HG03135 (cell line): ENCODE measurements at regions not wholly inside any gene's neighbourhood (a gene's known extent, or its start where the extent isn't known, plus 50 kb on each side); places are given as distances from the start of the nearest gene placed in this dataset.
"Not testable (repeated sequence)": the region's sequence is repeated elsewhere in the genome, so short reads cannot be mapped to it uniquely, and the experiment has no call there.

Source experiments
- ATAC-seq: cut with Tn5 transposase; IDR thresholded peaks from one replicate; pipeline ENCODE4 v1.9.1; 2021; ENCODE audit warnings: mild to moderate bottlenecking, moderate library complexity; ENCODE audit not compliant: unreplicated experiment

DNA sequence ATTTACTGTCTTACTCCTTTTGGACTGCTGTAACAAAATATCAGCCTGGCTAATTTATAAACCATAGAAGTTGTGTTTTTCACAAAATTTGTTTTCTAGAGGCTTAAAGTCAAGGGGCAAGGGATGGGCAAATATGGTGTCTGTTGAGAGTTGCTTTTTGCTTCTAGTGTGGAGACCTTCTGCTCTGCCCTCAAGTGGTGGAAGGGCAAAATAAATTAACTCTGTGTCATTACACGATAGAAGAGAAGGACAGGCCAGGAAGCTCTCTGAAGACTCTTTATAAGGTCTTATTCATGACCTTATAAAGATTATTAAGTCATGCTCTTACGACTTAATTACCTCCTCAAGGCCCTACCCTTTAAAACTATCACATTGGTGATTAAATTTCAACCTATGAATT lies 181.2 kb upstream of the LRATD1 start:
- no peak for ATAC-seq

DNA sequence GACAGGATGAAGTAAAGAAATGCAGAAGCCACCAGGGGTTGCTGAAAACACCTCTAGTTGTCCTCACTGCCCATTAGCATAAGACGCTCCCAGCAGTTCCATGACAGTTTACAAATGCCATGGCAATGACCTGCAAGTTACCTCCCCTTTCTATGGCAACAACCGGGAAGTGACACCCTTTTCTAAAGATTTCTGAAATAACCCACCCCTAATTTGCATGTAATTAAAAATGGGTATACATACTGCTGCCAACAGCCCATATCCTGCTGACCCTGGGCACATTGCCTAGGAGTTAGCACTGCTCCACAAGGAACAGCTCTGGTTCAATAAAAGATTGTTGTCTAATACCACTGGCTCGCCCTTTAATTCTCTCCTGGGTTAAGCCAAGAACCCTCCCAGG lies 178.3 kb upstream of the LRATD1 start:
- ATAC-seq: no peak

DNA sequence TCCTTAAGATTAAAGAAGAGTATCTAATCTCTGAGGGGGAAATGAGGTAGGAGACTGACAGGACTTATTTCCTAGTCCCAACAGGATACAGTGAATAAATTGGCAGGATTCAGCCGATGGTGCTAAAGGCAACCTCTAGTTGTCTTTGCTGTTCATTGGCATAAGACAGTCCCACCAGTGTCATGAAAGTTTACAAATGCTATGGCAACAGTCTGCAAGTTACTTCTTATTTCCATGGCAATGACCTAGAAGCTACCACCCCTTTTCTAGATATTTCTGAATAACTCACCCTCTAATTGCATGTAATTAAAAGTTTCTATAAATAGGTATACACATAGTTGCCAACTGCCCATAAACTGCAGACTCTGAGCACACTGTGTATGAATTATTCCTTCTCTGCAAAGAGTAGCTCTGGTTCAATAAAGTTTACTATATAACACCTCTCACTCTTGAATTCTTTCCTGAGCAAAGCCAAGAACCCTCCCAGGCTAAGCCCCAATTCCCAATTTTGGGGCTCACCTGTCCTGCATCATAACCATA lies 172.7 kb upstream of the LRATD1 start:
- no peak for ATAC-seq

DNA sequence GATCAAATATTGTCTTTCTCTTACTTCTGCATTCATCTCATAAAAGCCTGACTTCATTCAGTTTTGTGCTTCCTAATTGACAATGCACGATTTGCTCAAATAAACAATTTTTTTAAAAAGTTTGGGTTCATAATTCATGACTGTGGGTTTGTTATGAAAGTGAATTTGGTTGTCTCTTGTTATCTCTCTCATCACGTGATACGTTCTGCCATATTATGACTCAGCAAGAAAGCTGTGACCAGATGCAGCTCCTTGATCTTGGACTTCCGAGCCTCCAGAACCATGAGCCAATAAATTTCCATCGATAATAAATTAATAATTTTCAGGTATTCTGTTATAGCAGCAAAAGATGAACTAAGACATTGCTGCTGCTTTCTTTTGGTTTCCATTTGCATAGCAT lies 156.5 kb upstream of the LRATD1 start:
- no peak for ATAC-seq

DNA sequence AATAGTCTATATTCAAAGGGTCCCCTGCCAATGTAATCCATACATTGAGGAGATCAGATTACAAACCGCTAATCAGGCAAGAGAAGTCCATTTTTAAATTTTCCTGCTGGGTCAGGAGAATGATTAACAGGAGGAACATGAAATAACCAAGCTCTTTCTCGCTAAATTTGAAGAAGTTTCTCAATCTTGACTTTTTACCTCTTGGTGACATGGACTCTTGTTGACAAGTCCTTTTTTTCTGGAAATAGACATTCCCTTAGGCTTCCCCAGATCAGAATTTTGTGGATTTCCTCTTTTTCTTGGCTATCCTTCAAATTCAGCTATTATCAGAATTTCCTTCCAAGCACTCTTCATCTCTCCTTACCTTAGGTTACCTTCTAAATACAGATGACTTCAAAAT lies 153.0 kb upstream of the LRATD1 start:
- no peak for ATAC-seq

DNA sequence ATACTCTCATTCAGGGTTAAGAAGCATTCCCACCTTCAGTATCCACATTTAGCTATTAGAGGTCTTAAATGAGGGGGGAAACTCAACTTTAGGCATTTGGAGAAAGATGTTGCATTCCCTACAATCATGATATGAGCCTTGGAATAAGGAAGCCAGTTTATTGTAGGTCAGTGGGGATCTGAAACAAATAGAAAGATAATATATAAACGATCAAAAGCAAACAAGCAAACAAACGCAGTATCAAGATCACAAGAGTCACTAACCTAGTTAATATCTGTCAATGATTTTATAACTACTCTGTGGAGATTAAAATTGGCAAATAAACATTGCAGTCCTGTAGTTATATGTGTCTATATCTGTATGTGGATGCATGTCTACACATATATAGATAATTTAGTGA lies 152.4 kb upstream of the LRATD1 start:
- no peak for ATAC-seq

DNA sequence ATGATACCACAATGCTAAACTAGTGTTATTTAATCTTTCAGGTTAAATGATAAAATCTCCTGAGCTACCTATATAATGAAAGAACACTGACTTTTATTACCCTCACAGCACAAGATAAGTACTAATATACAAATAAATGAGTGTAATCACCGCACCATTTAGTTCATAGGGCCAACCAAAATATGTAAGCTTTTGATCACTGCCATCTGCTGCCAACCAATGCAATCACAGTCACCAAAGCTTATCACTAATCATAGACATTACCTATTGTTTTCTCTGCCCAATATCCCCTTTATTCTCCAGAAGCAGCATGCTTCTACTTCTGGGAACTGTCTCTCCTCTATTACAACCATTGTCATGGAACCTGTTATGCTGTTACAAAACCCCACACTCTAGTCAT lies 151.6 kb upstream of the LRATD1 start:
- no peak for ATAC-seq

DNA sequence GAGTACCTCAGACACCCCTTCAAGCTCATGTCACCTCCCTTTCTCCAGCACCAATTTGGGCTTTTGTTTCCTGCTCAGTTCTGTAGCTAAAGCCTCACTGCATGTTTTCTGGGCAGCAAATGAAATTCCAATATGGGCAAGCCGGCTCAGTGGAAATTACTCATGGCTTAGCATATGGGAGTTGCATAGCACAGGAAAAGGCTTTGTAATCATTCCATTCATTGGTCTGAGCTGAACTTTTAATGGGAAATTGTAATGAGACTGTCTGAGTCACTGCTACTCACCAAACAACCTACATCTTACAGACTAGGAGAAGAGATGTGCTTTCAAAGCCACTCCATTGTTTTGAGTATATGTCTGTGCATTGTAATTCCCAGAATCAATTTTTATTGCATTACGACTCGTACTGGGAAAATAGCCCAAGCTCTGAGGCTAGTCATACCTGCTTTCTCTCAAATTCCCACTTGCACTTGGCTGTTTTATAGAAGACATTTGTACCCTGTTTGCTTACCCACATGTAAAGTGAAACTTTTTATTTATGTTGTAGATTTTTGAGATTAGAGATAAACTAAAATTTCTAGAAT lies 139.5 kb upstream of the LRATD1 start:
- ATAC-seq: no peak

DNA sequence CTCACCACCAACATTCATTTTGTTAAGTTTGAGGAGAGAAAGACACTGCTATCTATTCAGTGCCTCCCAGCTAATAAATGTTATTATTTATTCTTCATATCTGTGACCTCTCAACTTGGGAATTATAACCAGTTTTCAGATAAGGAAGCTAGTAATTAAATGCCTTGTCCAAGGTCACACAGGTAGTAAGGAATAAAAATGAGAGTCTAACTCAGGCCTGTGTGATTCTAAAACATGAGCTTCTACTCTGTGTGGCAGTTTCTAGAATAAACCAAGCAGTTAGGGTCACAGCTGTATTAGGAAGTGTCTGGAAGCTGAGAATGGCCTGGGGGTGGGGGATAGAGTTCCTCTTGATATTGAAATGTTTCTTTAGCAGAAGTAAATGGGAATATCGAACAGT lies 137.8 kb upstream of the LRATD1 start:
- ATAC-seq: no peak

DNA sequence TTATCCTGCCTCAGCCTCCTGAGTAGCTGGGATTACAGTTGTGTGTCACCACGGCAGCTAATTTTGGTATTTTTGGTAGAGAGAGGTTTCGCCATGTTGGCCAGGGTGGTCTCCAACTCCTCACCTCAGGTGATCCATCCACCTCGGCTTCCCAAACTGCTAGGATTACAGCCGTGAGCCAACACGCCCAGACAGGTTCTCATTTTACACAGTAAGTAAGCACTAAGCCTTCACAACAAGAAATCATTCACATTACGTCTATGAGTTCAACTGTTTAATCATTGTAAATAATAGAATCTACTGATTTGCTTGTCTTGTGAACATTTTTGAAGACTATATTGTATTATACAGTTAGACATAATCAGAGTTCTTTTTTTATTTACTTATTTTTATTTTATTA lies 131.5 kb upstream of the LRATD1 start:
- no peak for ATAC-seq

DNA sequence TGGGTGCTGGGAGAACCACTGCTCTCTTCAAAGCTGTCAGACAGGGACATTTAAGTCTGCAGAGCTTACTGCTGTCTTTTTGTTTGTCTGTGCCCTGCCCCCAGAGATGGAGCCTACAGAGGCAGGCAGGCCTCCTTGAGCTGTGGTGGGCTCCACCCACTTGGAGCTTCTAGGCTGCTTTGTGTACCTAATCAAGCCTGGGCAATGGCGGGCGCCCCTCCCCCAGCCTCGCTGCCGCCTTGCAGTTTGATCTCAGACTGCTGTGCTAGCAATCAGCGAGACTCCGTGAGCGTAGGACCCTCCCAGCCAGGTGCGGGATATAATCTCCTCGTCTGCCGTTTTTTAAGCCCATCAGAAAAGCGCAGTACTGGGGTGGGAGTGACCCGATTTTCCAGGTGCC lies 125.6 kb upstream of the LRATD1 start:
- not testable (repeated sequence) for ATAC-seq

DNA sequence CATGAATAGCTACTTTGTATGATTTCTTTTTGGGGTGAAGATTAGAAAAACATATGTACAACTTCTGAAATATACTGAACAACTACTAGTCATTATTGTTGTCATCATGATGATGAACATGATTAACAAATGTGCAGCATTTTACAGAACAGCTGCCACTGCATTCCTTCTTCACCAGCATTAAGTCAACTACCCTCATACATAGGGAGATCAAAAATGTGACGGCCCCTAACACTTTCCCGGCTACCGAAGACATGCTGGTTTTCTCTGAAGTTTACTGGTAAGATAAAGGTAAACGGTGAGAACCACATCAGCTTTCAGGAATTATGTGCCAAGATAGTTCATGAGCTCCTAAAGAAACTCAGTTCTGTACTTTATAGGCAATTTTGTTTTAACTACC lies 121.0 kb upstream of the LRATD1 start:
- no peak for ATAC-seq

DNA sequence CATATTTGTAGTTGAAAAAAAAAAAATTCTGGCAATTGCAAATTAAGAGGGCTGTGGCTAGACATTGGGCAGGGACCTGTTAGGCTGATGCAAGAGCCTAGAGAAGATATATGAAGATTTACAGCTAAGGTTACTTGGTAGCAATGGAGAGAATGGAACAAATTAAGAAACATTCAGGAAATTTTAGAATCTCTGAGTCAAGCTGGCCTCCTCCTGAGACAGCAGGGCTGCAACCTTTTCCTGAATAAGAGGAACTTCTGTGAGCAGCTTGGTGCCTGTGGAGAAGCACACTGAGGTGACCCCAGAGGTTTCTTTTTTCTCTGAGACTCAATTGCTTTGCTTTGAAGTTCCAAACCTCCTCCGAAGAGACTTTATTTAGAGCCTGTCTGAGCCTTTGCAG lies 118.6 kb upstream of the LRATD1 start:
- ATAC-seq: no peak

DNA sequence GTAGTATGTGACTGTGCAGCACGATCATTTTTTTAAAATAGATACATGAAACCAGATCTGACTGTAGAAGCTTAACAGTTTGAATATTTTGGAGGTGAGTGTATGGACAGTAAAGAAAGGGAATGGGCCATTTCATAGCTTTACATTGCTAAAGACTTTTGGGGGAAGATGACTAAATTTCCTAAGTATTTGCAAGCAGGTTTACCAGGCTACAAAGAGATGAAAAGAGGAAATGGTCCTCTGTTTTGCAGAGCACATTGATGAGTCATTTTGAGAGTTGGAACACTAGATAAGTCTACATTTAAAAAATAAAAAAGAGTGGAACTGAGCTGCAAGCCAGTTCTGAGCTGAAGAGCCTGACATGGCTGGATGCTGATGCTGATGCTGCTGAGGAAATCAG lies 115.7 kb upstream of the LRATD1 start:
- no peak for ATAC-seq

DNA sequence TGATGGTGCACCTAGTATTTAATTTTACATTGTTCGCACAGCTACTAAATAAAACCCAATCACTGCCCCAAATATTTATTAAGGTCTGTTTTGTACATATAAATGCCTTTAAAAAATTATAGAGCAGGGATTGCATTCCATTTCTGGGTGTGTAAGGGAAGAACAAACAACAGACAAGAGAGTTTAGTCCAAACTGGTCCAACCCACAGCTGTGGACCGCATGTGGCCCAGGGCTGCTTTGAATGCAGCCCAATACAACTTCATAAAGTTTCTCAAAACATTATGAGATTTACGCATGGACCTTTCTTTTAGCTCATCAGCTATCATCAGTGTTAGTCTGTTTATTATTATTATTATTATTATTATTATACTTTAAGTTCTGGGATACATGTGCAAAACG lies 114.8 kb upstream of the LRATD1 start:
- ATAC-seq: no peak

DNA sequence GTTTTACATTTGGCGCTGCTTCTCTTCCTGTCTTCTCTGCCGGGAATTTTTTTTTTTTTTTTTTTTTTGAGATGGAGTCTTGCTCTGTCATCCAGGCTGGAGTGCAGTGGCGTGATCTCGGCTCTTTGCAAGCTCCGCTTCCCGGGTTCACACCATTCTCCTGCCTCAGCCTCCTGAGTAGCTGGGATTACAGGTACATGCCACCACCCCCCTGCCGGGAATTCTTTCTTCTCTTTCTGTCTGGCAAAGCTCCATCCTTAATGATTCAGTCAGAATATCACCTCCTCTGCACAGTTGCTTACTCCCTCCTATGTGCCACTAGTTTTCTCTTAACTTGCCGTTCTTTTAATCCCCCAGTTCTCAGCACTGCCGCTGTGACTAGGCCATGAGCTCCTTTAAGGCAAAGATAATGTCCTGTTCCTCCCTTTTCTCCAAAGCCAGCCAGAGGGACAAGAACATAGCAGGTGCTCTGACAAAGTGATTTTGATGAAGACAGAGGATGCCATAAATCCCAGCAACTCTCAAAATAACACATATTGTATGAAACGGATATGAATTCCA lies 112.1 kb upstream of the LRATD1 start:
- ATAC-seq: no peak

DNA sequence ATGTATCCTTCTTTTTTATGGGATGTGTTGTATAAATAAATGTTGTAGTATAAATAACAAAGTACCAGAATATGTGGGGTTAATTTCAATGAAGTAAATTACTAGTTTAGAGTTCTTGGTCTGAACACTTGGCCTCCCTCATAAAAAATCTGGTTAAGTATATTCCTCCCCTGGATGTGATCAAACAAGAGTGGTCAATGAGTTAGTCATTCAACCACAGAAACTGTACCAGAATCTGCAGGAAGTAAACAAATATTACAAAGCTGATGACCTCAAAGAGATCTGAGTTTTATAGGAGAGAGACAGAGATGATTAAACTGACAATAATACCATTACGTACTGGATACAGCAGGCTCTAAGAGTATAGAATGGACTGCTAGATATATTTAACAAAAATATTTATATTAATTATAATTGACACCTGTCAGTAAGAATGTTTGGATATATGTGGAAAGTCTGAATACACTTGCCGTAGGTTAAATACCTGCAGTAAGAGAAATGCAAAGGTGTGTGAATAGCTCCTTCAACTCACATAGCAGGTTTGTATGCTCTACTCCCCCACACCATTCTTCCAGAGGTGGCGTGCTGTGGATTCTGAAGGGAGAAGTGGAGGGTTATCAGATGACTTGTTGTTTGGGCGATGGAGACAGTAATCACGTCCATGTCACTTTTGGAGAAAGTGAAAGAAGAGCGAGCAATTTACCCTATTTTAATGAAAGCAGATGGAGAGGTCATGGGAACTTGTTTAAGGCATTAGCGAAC lies 108.3 kb upstream of the LRATD1 start:
- ATAC-seq: no peak

DNA sequence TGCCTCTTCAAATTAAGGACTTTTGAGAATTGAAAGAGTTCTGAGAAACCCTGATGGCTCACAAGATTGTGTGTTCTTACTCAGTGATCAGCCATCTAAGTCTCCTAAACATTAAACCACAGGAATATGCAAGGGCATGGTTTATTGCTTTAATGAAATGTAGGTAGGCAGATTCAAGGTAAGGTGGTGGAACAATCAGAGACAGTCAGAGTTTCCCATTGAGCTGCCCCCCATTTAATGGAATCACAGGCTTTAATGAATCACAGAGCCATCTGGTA lies 107.8 kb upstream of the LRATD1 start:
- ATAC-seq: no peak

DNA sequence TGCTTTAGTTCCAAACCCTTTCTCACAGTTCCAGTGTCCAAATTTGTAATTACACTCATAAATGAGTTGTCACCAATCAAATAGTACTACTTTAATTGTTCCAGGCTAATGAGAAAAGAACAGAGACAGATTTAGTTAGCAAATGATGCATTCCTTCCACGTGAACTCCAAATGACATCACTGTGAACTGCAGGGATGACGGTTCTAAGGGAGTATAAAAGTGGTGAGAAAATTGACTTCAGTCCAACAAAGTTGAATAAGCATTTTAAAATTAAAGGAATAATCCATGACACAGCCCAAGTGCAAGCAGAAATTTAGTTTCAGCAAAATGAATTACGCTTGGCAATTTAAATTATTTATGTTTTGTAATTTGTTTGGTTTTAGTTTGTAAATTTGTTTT lies 102.0 kb upstream of the LRATD1 start:
- ATAC-seq: no peak

DNA sequence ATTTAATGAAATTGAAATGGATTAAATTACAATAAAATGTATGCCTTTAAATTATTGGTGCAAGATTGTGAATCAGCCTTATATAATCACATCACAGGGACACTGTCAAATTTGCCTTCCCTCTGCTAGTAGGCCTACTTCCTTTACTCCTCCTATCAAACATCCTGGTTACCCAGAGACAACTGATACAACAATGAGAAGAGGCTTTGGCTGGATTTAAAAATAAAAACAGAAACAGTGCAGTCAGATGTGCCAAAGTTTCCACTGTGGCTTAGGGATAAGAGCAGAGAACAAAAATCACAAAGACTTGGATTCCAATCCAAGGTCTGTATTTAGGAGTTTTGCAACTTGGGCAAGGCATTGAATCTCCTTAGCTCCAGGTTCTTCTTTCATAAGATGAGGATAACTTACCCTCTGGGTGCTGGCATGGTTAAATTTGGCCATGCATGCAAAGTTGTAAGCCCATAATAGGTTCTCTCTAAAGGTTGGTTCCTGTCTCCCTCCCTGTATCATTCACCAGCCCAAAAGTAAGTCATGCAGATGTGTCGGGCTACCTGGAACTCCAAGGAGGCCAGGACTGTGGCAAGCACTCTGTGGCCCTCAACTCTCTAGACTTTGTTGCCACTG lies 99.3 kb upstream of the LRATD1 start:
- ATAC-seq: no peak

DNA sequence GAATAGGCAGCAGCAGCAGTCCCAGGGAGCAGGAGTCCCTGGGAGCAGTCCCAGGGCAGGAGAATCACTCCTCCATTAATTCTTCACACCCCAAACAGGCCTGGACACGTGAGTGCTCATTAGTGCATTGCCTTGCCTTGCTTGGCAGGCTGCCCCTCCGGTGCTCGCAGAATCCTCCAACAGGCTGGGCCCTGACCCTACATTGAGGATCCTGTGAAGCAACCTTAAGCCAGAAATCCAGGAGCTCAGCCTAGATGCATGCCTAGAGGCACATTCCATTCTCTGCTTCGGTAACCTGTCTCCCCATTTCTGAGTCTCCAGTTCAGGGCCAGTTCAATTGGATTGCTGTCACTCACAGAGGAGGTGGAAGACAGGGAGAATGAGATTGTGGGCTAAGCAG lies 97.4 kb upstream of the LRATD1 start:
- ATAC-seq: no peak

DNA sequence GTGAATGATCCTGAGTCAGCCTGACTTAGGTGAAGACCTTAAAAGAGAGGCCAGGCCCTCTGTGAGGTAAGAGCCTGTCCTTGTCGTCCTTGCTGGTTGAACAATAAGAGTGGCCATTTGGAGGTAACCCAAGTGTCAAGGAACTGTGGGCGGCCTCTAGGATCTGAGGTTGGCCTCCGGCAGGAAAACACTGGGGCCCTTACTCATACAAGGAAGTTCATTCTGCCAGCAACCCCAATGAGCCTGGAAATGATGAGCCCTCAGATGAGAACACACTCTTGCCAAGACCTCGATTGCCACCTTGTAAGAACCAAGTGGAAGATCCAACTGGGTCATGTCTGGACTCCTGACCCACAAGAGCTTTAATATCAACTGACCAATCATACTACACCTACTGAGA lies 95.5 kb upstream of the LRATD1 start:
- ATAC-seq: no peak
